Suppressor macrophage (primary cell): ENCODE measurements at regions not wholly inside any gene's neighbourhood (a gene's known extent, or its start where the extent isn't known, plus 50 kb on each side); places are given as distances from the start of the nearest gene placed in this dataset.
"Not testable (repeated sequence)": the region's sequence is repeated elsewhere in the genome, so short reads cannot be mapped to it uniquely, and the experiment has no call there.

Source experiments
- DNase-seq, 4 experiments: peaks; one replicate each; pipeline ENCODE4 v3.0.0-alpha.2; 2020 to 2022

- DNase-seq, result no peak
Observed at GRCh38 chr19:5257155-5258045, 83.2 kb downstream of the PTPRS start.

- DNase-seq, result no peak
Observed at GRCh38 chr19:5255602-5256231, 84.9 kb downstream of the PTPRS start.

GRCh38 chr19:5254944-5255343 lies 85.7 kb downstream of the PTPRS start:
- DNase-seq, result no peak

- no peak for DNase-seq
Observed at GRCh38 chr19:5254543-5254942, 86.1 kb downstream of the PTPRS start.

- no peak for DNase-seq
Observed at GRCh38 chr19:5253406-5254110, 87.1 kb downstream of the PTPRS start.

- no peak for DNase-seq
Observed at GRCh38 chr19:5251096-5252065, 89.2 kb downstream of the PTPRS start.

- DNase-seq, result no peak
Observed at GRCh38 chr19:5250127-5250659, 90.4 kb downstream of the PTPRS start.

- no peak for DNase-seq
Observed at GRCh38 chr19:5249526-5249925, 91.1 kb downstream of the PTPRS start.

- no peak for DNase-seq
Observed at GRCh38 chr19:5247957-5248705, 92.5 kb downstream of the PTPRS start.

GRCh38 chr19:5246554-5247155 lies 94.0 kb downstream of the PTPRS start:
- DNase-seq, result no peak

- DNase-seq, result no peak
Observed at GRCh38 chr19:5245631-5246553, 94.7 kb downstream of the PTPRS start.

GRCh38 chr19:5244351-5244750 lies 96.3 kb downstream of the PTPRS start:
- DNase-seq, result no peak

- DNase-seq, result no peak
Observed at GRCh38 chr19:5243878-5244277, 96.7 kb downstream of the PTPRS start.

- DNase-seq, result not testable (repeated sequence)
Observed at GRCh38 chr19:5241896-5242295, 98.7 kb downstream of the PTPRS start.

- no peak for DNase-seq
Observed at GRCh38 chr19:5240011-5240410, 100.6 kb downstream of the PTPRS start.

- DNase-seq, result no peak
Observed at GRCh38 chr19:5238700-5239099, 101.9 kb downstream of the PTPRS start.

GRCh38 chr19:5237939-5238480 lies 102.6 kb downstream of the PTPRS start:
- DNase-seq, result no peak

GRCh38 chr19:5237190-5237780 lies 103.3 kb downstream of the PTPRS start:
- DNase-seq, result no peak
